T-helper 1 cell treated with Interleukin-12 subunit alpha and Interleukin-12 subunit beta and Interleukin-4 antibody, amounts not matched to agents 30 ng/mL and 1 ng/mL, for 36 hours (primary cell): ENCODE measurements at regions not wholly inside any gene's neighbourhood (a gene's known extent, or its start where the extent isn't known, plus 50 kb on each side); places are given as distances from the start of the nearest gene placed in this dataset.
"Not testable (repeated sequence)": the region's sequence is repeated elsewhere in the genome, so short reads cannot be mapped to it uniquely, and the experiment has no call there.

Experiments
- intact Hi-C: fragments of 100-400 bp; cut with micrococcal nuclease; formaldehyde crosslinking; loops from one replicate; pipeline ENCODE4 v1.15.1; 2024

GRCh38 chr14:105943973-105944602 is 417.7 kb downstream of the TMEM121 start:
- intact Hi-C loops: loop anchor here (2.0 kb wide), 1 partner anchor 267 kb away; no protein-coding TSS in a partner anchor

GRCh38 chr14:105944632-105945610 is 418.5 kb downstream of the TMEM121 start:
- intact Hi-C loops: loop anchor here (1.0 to 2.0 kb wide), 2 partner anchors 54 to 268 kb away; no protein-coding TSS in a partner anchor

DNA sequence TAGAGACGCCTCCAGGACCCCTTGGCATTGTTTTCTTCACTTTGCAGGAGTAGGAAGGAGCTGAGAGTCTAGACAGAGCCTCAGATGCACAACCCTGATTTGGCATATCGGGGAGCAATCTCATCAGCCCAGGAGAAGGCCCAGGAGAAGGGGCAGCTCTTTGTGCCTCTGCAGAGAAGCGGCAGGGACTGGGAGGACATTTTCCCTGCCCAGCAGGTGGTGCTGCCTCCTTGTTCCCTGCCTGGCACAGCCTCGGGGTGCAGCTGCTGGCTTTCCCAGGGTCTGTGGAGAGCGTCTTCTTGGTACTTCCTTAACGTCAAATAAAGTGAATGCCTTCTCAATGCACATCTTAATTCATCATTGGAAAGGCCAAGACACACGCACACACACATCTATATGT is 419.5 kb downstream of the TMEM121 start:
- intact Hi-C loops: loop anchor here (1.0 to 2.0 kb wide), 2 partner anchors 53 to 269 kb away; no protein-coding TSS in a partner anchor

- intact Hi-C loops: no loop called here
These were observed 421.2 kb downstream of the TMEM121 start for GRCh38 chr14:105947599-105947998.

DNA sequence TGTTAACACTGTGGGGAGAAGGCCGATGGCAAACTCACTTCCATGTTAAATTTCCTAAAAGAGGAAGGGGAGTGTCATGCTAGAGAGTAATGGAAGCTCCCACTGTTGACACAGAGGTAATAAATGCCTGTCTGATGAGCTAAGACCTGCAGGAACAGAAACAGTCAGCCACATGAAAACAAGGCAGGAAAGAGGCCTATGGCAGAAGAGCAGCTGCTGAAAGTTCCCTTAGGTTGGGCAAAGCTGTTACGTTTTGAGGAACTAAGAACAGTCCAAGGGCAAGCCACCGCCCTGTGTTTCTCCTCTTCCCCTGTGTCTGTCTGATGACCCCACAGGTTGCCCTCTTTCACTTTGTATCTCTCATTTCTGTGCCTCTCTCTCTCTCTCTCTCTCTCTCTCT is 422.6 kb downstream of the TMEM121 start:
- intact Hi-C loops: not testable (repeated sequence)

GRCh38 chr14:105950364-105950892 is 424.0 kb downstream of the TMEM121 start:
- intact Hi-C loops: not testable (repeated sequence)

GRCh38 chr14:105951399-105951798 is 425.0 kb downstream of the TMEM121 start:
- intact Hi-C loops: no loop called here

DNA sequence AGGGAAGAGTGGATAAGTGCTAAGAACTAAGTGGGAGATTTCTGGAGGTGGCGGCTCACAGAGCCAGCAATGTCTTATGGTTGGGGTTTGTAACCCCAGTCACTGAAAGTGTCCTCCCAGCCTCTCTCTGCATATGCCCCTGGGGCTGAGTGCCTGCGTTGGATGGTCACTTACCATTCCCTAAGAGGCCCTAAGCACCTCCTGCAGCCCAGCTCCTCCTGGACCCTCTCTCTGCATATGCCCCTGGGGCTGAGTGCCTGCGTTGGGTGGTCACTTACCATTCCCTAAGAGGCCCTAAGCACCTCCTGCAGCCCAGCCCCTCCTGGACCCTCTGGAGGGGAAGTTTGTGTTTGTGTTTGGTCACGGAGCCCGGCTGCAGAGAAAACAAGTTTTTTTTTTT is 425.8 kb downstream of the TMEM121 start:
- intact Hi-C loops: no loop called here

GRCh38 chr14:105952826-105953225 is 426.4 kb downstream of the TMEM121 start:
- intact Hi-C loops: no loop called here

DNA sequence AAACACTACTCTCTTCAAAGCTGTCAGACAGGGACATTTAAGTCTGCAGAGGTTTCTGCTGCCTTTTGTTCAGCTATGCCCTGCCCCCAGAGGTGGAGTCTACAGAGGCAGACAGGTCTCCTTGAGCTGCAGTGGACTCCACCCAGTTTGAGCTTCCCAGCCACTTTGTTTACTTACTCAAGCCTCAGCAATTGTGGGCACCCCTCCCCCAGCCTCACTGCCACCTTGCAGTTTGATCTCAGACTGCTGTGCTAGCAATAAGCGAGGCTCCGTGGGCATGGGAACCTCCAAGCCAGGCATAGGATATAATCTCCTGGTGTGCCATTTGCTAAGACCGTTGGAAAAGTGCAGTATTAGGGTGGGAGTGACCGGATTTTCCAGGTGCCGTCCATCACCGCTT is 435.2 kb downstream of the TMEM121 start:
- intact Hi-C loops: not testable (repeated sequence)

- intact Hi-C loops: no loop called here
These were observed 436.1 kb downstream of the TMEM121 start for GRCh38 chr14:105962532-105962931.

DNA sequence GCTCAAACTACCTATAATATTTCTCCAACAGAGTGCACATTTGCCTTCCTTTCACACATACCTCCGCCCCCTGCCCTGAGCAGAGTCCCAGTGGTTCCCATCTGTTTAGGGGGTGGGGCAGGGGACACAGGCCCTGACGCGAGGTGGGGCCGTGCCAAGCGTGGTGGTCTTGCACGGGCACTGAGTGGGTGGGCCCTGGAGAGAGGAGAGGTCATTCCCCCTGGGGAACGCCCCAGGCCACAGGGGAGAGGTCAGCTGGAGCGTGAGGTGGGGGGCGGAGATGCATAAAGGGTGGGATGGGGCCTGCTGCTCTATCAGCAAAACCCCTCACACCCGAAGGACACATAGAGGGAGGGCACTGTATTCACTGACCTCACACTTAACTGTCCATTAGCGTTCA is 441.9 kb downstream of the TMEM121 start:
- intact Hi-C loops: no loop called here

DNA sequence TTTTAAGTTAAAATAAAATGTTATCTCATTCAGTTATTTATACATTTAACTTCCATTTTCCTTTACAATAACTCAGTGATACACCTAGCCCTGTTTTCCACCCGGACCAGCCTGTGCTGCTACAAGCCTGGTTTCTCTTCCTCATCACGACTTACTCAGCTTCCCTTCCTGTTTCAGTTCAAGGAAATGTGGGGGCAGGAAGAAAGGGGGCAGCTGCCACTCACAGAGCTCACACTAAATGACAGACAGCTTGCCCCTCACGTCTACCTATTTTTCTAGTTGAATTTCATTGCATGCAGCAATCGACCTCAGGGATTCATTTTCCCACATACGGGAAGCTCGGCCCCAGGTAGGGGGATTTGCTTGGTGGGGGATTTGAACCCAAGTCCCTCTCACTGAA is 442.6 kb downstream of the TMEM121 start:
- intact Hi-C loops: not testable (repeated sequence)

GRCh38 chr14:105970821-105971220 is 444.4 kb downstream of the TMEM121 start:
- intact Hi-C loops: not testable (repeated sequence)

GRCh38 chr14:105971593-105972500 is 445.5 kb downstream of the TMEM121 start:
- intact Hi-C loops: no loop called here

DNA sequence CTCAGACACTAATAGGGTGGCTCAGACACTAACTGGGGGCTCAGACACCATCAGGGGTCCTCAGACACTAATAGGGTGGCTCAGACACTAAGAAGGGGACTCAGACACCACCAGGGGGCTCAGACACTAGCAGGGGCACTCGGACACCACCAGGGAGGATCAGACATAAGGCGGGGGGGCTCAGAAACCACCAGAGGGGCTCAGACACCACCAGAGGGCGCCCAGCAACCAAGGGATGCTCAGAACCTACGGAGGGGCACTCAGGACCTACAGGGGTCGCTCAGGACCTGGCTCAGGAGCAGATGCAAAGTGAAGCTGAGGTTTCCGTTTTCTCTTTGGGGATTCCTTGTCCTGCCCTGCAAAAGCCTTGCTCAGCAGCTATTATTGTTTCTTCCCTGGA is 448.5 kb downstream of the TMEM121 start:
- intact Hi-C loops: loop anchor here (1.0 to 2.0 kb wide), 3 partner anchors 24 to 70 kb away; no protein-coding TSS in a partner anchor

GRCh38 chr14:105978618-105979295 is 452.4 kb downstream of the TMEM121 start:
- intact Hi-C loops: no loop called here

DNA sequence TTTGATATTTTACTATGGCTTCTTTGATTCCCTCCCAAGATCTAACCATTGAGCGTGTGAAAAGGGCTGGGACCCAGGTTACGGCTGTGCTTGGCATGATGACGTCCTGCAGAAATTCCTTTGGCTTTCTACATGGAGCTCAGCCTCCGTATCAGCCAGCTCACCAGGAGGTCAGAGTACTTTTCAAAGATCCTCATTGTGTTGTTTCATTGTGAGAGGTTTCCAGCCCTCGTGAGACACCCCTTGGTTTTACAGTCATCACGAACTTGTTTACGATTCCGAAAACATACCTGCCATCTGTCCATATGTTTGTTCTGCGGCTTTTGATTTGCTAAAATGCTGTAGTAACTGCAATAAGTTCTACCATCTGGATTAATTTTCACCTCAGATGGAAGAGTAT is 453.1 kb downstream of the TMEM121 start:
- intact Hi-C loops: no loop called here

DNA sequence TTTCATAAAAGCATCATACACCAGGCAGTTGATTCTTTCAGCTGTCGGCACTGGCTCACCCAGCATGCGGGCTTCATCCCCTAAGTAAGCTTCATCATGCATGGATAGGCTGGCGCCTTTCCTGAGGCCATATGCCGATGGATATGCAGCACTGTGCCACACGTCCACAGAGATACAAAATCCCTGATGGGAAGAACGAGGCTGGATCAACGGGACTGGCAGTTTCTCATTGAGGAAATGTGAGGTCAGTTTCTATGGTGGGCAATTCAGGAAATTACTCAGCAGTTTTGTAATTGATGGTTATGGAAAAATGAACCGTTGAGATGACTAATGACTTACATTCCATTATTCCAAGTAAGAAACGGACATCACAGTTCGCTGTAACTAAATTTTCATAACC is 453.8 kb downstream of the TMEM121 start:
- intact Hi-C loops: no loop called here
